ENCODE measurements at regions not wholly inside any gene's neighbourhood (a gene's known extent, or its start where the extent isn't known, plus 50 kb on each side); places are given as distances from the start of the nearest gene placed in this dataset.

GRCh38 chr19:29404951-29405727 is 120.7 kb upstream of the VSTM2B start:
- TF ChIP-seq SIN3A (IDR thresholded peaks at IDR 0.05; ENCODE audit: borderline replicate concordance, insufficient read depth, low read length), result no peak
- TF ChIP-seq, protein P1, sequence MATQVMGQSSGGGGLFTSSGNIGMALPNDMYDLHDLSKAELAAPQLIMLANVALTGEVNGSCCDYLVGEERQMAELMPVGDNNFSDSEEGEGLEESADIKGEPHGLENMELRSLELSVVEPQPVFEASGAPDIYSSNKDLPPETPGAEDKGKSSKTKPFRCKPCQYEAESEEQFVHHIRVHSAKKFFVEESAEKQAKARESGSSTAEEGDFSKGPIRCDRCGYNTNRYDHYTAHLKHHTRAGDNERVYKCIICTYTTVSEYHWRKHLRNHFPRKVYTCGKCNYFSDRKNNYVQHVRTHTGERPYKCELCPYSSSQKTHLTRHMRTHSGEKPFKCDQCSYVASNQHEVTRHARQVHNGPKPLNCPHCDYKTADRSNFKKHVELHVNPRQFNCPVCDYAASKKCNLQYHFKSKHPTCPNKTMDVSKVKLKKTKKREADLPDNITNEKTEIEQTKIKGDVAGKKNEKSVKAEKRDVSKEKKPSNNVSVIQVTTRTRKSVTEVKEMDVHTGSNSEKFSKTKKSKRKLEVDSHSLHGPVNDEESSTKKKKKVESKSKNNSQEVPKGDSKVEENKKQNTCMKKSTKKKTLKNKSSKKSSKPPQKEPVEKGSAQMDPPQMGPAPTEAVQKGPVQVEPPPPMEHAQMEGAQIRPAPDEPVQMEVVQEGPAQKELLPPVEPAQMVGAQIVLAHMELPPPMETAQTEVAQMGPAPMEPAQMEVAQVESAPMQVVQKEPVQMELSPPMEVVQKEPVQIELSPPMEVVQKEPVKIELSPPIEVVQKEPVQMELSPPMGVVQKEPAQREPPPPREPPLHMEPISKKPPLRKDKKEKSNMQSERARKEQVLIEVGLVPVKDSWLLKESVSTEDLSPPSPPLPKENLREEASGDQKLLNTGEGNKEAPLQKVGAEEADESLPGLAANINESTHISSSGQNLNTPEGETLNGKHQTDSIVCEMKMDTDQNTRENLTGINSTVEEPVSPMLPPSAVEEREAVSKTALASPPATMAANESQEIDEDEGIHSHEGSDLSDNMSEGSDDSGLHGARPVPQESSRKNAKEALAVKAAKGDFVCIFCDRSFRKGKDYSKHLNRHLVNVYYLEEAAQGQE (IDR thresholded peaks at IDR 0.05; ENCODE audit: insufficient read depth in 1 of 2, low read depth in 2 of 2, low read length in 2 of 2), result no peak

Measured in PFSK-1 (cell line).